HG02678 (cell line): ENCODE measurements at regions not wholly inside any gene's neighbourhood (a gene's known extent, or its start where the extent isn't known, plus 50 kb on each side); places are given as distances from the start of the nearest gene placed in this dataset.
A peak's percentile ranks its signal among the peaks of the same experiment; 100 is the strongest.
"Not testable (repeated sequence)": the region's sequence is repeated elsewhere in the genome, so short reads cannot be mapped to it uniquely, and the experiment has no call there.

Experiments
- ATAC-seq: cut with Tn5 transposase; IDR thresholded peaks from one replicate; pipeline ENCODE4 v1.9.1; 2021; ENCODE audit warnings: mild to moderate bottlenecking, moderate library complexity; ENCODE audit not compliant: unreplicated experiment

DNA sequence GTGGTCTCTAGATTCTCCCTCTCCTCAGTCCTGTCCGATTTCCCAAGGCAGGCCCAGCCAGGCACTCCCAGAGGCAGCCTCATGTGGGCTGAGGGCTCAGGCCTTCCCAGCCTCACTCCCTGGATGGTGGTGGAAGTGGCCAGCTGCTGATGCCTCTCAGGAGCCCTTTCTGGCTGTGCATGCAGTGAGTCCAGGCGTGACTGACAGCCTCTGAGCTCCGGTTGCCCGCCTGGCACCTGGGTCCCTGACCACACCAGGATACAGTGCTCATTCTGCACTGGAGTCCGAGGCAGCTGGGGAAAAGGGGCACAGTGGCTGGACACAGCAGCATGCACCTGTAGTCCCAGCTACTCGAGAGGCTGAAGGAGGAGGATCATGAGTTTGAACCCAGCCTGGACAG lies 132.6 kb downstream of the CUL2 start:
- ATAC-seq = no peak

DNA sequence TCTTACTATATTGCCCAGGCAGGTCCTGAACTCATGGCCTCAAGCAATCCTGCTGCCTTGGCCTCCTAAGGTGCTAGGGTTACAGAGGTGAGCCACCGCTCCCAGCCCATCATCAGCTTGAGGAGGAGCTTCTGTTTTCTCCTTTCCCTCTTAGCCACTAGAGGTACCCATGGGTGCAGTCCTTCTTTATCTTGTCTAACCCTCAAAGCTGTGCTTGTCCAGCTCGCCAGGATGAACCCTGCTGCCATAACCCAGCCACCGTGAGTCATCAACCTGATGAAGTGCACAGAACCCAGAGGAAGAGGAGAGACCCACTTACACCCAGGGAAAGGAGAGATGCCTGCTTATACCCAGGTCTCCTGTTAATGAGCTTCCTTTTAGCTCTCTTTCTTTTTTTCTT lies 133.4 kb downstream of the CUL2 start:
- ATAC-seq = no peak

DNA sequence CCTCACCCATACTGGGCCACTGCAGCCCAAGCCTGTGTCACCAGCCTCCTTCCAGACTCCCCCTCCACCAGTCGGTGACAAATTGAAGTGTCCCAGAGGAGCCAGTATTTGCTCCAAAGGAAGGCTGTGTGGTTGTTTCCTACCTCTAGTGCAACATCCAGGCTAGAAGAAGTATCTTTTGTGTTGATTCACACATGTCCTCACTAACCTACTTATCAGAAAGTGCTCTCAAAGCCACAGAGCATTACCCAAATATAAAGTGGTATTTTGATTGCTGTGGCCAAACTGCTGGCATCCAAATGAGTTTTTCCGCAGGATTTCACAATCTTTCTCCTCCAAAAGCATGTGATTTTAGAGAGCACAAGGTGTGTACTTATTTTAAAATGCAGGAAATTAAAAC lies 134.8 kb downstream of the CUL2 start:
- ATAC-seq = no peak

DNA sequence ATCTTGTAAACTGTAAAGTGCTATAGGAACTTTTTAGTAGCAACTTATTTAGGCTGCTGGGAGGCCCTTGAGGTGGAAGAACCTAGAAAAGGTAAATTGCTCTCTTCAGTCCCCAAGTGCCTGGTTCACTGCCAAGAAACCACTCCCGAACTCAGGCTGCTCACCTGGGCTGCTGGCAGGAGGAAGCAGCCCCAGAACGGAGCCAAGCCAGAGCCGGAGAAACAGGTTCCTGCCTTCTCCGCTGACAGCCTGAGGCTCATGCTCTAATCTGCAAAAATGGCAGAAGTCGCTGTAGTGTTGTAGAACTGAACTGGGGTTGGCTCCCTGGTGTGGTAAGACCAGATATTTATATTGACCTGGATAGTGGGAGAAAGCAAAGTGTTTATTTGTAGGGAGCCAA lies 136.0 kb downstream of the CUL2 start:
- no peak for ATAC-seq

DNA sequence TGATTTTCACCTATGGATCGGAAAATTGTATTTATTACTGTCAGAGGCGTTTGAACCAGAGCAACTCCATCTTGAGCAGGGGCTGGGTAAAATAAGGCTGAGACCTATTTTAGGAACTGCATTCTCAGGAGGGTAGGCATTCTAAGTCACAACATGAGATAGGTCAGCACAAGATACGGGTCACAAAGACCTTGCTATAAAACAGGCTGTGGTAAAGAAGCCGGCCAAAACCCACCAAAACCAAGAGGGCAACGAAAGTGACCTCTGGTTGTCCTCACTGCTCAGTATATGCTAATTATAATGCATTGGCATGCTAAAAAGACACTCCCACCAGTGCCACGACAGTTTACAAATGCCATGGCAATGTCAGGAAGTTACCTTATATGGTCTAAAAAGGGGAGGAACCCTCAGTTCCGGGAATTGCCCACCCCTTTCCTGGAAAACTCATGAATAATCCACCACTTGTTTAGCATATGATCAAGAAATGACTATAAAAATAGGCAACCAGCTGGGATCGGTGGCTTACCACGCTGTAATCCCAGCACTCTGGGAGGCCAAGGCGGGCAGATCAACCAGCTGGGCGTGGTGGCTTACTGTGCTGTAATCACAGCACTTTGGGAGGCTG lies 136.3 kb upstream of the PARD3 start:
- ATAC-seq = not testable (repeated sequence)

DNA sequence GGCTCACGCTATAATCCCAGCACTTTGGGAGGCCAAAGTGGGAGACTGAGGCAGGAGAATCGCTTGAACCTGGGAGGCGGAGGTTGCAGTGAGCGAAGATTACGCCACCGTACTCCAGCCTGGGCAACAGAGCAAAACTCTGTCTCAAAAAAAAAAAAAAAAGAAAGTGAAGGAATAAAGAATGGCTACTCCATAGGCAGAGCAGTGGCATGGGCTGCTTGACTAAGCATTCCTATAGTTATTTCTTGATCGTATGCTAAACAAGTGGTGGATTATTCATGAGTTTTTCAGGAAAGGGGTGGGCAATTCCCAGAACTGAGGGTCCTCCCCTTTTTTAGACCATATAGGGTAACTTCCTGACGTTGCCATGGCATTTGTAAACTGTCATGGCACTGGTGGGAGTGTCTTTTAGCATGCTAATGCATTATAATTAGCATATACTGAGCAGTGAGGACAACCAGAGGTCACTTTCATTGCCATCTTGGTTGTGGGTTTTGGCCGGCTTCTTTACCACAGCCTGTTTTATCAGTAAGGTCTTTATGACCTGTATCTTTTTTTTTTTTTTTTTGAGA lies 130.9 kb upstream of the PARD3 start:
- ATAC-seq = not testable (repeated sequence)

DNA sequence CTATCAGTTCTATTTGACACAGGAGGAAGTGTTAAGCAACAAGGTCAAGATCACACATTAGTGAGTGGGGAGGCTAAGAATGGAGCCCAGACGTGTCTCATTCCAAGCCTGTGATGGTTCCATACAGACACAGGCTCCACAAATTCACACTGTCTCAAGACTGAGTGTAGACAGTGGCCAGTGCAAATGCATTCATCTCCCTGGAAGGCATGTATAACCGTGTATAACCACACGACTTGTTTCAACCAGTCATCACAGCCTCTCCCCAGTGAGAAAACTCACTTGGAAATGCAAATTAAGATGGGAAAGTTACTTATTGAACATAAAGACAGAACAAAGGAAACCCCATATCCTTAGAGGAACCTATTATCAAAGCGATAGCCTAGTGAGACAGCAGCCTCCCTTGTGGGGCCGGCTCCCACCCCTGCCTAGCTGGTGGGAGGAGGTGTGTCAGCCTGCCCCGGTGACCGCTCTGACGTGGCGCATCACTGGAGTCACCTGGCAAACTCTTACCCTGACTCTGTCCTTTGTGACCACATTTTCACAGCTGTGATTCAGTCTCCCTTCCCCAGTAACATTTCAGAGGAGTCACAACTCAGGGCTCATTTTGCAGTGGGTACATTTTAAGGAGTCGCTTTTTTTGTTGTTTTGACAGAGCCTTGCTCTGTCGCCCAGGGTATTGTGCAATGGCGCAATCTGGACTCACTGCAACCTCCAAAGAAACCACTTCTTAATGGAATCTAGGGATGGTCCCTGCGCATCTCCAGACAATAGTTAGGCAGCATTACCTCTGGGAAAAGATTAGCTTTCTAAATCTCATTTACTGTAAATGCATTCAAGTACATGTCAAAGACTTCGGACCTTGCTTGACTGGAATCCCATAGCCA lies 126.6 kb upstream of the PARD3 start:
- peak; percentile 62 for ATAC-seq

DNA sequence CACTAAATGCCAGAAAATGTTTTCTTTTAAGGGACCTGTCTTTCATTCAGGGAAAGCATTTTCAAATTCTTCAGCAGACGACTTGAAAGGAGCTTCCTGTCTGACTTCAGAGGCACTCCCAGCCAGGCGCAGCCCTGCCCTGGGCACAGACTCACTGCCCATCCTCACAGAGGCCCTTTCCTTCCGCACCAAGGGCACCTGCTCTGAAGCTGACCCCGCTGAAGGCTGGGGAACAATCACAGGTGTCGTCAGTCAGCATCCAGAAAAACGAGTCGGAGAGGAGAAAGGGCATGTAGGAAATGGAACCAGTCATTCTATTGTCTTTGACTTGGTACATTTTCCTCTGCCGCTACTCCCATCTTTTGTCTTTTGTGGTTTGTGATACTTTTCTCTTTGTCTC lies 125.3 kb upstream of the PARD3 start:
- ATAC-seq = no peak

DNA sequence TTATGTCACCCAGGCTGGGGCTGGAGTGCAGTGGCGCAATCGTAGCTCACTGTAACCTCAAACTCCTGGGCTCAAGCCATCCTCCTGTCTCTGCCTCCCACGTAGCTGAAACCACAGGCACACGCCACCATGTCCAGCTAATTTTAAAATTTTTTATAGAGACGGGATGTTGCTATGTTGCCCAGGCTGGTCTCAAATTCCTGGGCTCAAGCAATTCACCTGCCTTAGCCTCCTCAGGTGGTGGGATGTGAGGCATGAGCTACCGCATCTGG lies 123.2 kb upstream of the PARD3 start:
- no peak for ATAC-seq

DNA sequence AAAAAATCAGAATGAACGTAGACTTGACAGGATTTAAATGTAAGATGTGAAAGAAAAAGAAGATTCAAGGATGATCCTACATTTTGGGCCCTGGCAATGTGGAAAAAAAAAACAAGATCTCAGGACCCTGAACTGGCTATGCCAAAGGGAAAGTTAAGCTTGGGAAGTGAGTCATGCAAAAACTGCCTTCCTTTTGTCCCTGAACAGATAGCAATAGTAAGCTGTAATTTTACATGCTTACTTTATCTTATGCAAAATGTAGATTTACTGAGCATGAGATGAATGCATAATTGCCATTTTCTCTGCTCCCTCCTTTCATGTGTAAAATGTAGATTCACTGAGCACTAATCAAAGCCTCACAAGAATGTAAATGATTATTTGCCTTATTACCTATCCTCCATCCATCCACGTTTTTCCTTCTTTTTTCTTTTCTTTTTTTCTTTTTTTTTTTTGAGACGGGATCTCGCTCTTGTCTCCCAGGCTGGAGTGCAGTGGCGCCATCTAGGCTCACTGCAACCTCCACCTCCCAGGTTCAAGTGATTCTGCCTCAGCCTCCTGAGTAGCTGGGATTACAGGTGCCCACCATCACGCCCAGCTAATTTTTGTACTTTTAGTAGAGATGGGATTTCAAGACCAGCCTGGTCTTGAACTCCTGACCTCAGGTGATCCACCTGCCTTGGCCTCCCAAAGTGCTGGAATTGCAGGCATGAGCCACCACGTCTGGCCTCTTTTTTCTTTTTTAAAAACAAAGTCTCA lies 122.7 kb upstream of the PARD3 start:
- not testable (repeated sequence) for ATAC-seq

DNA sequence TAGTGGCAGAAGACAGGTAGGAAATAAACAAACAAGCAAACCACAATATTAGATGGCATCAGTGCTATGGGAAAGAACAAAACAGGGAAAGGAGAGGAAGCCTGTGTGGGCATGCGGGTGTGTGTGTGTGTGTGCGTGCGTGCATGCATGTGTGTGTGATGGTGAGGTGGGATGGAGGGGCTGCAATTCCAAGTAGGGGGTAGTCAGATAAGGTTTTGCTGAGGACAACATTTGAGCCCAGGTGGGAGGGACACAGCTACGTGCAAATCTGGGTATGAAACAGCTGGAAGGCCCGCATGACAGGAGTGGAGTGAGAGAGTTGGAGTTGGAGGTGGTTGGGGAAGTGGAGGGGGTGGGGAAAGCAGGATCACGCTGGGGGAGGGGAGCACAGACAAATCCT lies 121.0 kb upstream of the PARD3 start:
- ATAC-seq = no peak

DNA sequence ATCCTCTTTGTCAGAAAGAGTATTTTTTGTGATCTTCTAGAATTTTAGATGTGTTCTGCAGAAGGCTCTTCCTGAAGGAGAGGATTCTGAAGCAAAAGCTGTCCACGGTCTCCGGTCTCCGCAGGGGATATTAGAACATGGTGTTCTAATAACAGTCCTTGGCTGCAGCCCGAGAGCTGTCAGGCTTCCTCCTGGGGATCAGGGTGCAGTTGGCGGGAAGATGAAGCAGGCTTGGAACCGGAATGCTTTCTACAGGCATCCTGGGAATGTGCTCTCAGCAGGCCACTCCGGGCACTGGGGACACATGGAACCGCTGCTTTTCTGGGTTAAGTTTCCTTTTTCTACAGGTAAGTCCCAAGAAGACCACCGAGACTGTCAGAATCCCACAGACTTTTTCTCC lies 118.6 kb upstream of the PARD3 start:
- ATAC-seq = no peak

DNA sequence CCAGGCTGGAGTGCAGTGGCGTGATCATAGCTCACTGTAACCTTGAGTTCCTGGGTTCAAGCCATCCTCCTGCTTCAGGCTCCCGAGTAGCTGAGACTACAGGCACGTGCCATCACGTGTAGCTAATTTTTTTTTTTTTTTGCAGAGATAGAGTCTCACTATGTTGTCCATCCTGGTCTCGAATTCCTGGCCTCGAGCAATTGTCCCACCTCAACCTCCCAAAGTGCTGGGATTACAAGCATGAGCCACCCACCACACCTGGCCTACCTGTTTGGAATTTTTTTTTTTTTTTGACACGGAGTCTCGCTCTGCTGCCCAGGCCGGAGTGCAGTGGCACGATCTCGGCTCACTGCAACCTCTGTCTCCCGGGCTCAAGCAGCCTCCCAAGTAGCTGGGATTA lies 117.1 kb upstream of the PARD3 start:
- ATAC-seq = no peak

DNA sequence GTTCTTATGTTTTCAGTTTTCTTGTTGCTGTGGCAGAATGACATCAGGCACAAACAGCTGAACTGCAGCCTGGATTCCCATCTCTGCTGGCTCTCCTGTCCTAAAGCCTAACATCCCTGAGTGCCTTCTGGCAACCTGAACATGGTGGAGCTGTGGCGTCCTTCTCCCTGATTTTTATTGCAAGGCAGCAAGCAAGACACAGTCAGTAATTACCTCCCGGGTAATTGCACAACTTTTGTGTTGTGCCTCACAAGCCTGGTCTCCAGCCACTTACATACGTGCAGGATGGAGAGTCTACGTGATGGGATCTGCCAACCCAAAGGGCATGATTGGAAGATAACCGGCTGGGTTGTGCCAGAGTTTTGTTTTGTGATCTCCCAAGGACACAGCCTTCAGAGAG lies 116.1 kb upstream of the PARD3 start:
- ATAC-seq = no peak

DNA sequence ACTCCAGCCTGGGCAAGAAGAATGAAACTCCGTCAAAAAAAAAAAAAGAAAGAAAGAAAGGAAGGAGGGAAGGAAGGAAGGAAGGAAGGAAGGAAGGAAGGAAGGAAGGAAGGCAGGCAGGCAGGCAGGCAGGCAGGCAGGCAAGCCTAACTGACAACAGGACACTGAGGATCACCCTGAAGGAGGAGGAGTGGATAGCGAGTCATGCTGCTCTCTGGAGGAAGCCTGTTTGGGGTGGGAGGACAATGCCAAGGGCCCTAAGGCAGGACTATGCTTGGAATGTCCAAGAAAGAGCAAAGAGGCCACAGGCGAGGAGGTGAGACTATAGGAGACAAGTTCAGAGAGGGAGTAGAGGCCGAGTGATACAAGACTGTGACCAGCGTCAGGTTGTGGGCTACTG lies 107.0 kb upstream of the PARD3 start:
- no peak for ATAC-seq

DNA sequence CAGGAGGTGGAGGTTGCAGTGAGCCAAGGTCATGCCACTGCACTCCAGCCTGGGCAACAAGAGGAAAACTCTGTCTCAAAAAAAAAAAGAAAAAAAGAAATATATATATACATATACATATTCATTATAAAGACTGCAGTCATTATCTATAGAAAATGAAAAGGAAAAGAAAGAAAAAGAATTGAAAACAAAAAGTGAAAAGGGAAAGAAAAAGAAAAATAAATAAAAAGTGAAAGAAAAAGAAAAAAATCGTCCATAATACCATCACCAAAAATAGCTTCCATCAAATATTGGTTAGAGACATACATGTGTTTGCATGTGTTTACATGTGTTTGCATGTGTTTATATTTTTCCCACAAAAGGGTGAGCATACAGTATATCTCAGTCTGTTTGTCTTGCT lies 105.5 kb upstream of the PARD3 start:
- no peak for ATAC-seq

DNA sequence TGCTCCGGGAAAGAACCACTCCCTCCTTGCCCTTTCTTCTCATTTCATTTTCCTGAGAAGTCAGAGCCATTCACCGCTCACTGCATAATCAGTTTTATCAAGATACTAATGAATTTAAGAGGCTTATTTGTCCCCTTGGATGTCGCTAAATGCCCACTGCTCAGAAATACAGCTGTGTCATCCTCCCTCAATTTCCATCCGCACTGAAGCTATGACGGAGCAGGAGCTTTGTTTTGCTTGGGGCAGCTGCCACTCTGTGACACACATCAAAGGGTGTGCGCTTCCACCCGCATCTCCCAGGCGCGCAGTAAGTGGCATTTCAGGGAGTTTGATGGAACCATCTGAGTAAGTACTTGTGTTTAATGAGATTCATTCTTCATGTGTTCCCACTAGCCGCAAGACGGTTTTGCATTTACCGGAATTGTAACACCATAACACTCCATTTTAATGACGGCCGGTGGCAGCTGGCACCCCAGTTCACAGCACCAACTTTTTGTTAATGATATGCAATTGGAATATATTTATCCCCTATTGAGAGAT lies 103.8 kb upstream of the PARD3 start:
- ATAC-seq = no peak

DNA sequence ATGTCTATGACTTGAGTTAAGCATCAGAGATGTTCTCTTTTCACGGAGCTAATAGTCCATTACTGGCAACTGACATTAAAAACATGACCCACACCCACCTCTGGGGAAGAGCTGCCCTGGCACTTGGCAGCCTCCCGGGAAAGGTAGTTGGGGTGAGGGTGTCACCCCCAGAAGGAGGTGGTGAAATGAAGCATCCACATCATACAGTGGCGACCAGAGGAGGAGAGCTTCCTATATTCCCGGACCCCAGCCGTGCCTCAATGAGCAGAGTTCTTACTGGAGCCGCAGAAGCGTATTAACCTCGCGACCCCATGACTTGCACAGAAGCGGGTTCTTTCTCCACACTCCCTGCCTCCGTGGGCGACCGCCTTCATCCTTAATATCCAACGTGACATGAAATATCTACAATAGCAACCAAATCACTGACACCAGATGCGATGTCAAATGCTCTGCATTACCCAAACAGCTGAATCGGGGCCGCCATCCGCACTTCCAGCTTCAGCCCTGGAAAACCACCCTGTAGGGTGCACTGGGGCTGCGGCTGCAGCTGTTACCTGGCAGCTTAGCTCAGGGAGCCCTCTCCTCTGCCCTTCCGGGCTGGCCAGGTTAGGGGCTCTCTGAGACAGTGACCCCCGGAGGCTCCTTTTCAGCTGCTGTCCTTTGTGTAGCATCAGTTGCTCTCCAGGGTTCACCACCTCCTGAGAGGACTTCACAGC lies 103.1 kb upstream of the PARD3 start:
- ATAC-seq = no peak

DNA sequence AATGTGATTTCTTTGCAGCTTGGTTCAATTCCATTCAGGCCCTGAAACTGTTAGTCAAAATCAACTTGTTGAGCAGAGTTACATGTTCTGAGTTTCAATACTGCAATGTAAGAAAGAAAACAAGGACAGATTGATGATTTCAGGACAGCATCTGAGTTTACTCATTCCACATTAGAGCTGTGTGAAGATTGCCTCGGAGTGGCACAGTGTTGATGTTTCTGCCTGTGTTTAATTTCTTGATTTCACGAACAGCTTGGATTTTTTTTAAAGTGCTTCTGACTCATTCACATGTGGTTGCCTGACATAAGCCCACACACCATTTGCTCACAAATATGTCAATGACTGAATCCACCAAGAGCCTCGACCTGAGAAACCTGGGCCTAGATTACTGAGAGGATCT lies 101.2 kb upstream of the PARD3 start:
- ATAC-seq = no peak

DNA sequence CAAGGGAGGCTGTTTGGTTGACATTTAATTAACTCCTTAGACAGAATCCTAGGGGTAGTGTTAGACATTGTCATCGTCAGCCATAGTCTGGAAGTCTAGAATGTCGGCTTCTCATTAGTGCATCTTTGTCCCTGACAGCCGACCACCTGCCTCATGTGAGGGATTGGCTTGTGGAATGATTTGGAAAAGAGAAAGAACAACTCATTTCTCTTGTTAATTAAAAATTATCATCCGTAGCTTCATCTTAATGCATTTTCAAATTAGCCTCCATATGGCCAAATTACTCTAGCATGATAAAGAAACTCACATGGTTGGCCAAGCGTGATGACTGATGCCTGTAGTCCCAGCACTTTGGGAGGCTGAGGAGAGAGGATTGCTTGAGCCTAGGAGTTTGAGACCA lies 97.7 kb upstream of the PARD3 start:
- ATAC-seq = no peak

DNA sequence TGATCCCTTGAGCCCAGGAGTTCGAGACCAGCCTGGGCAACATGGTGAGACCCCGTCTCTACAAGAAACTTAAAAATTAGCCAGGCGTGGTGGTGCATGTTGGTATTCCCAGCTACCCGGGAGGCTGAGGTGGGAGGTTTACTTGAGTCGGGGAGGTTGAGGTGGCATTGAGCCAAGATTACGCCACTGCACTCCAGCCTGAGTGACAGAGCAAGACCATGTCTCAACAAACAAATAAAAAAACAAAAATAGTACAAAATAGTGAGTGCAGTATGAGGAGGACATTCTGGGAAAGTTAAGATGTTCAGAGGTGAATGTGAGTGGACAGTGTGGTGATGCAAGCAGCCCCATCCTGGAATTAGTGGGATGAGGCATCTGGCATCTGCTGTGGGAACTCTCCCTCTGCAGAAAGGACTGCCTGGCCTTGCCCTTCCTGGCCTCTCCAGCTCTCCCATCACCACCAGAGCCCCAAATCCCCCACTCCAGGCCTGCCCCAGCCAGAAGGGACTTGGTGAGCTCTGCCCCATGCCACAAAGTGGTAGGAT lies 96.6 kb upstream of the PARD3 start:
- no peak for ATAC-seq
